CD1c-positive myeloid dendritic cell (primary cell): ENCODE measurements at regions not wholly inside any gene's neighbourhood (a gene's known extent, or its start where the extent isn't known, plus 50 kb on each side); places are given as distances from the start of the nearest gene placed in this dataset.

Source experiments
- DNase-seq: peaks from one replicate; pipeline ENCODE4 v3.0.0-alpha.2; 2016; ENCODE audit errors: extremely low spot score

- DNase-seq, result no peak
Observed at GRCh38 chr2:236317938-236318396, 53.8 kb upstream of the ASB18 start.

GRCh38 chr2:236318401-236318800 is 54.2 kb upstream of the ASB18 start:
- no peak for DNase-seq

GRCh38 chr2:236319036-236319435 is 54.8 kb upstream of the ASB18 start:
- DNase-seq, result no peak

- DNase-seq, result no peak
Observed at GRCh38 chr2:236321415-236321814, 57.2 kb upstream of the ASB18 start.

GRCh38 chr2:236333417-236334121 is 69.4 kb upstream of the ASB18 start:
- DNase-seq, result no peak

GRCh38 chr2:236334122-236334876 is 70.1 kb upstream of the ASB18 start:
- no peak for DNase-seq

GRCh38 chr2:236335696-236336574 is 71.7 kb upstream of the ASB18 start:
- no peak for DNase-seq

GRCh38 chr2:236336575-236337464 is 72.6 kb upstream of the ASB18 start:
- DNase-seq, result no peak

GRCh38 chr2:236337465-236338325 is 73.5 kb upstream of the ASB18 start:
- DNase-seq, result no peak

GRCh38 chr2:236338495-236339184 is 74.4 kb upstream of the ASB18 start:
- peak; percentile 69 for DNase-seq

- no peak for DNase-seq
Observed at GRCh38 chr2:236340251-236340650, 76.0 kb upstream of the ASB18 start.

GRCh38 chr2:236341067-236341466 is 76.9 kb upstream of the ASB18 start:
- no peak for DNase-seq

GRCh38 chr2:236341721-236342120 is 77.5 kb upstream of the ASB18 start:
- DNase-seq, result no peak

- DNase-seq, result no peak
Observed at GRCh38 chr2:236342507-236342906, 78.3 kb upstream of the ASB18 start.

GRCh38 chr2:236342951-236343350 is 78.7 kb upstream of the ASB18 start:
- DNase-seq, result no peak

GRCh38 chr2:236343400-236344161 is 79.4 kb upstream of the ASB18 start:
- DNase-seq, result peak; percentile 71

GRCh38 chr2:236344446-236344845 is 80.2 kb upstream of the ASB18 start:
- no peak for DNase-seq

- DNase-seq, result no peak
Observed at GRCh38 chr2:236345081-236345714, 81.0 kb upstream of the ASB18 start.
